HG03565 (cell line): ENCODE measurements at regions not wholly inside any gene's neighbourhood (a gene's known extent, or its start where the extent isn't known, plus 50 kb on each side); places are given as distances from the start of the nearest gene placed in this dataset.
"Not testable (repeated sequence)": the region's sequence is repeated elsewhere in the genome, so short reads cannot be mapped to it uniquely, and the experiment has no call there.

Source experiments
- ATAC-seq: cut with Tn5 transposase; IDR thresholded peaks from one replicate; pipeline ENCODE4 v1.9.1; 2021; ENCODE audit warnings: mild to moderate bottlenecking, moderate library complexity; ENCODE audit not compliant: unreplicated experiment

GRCh38 chr12:28059668-28060067 is 87.1 kb upstream of the PTHLH start:
- no peak for ATAC-seq

DNA sequence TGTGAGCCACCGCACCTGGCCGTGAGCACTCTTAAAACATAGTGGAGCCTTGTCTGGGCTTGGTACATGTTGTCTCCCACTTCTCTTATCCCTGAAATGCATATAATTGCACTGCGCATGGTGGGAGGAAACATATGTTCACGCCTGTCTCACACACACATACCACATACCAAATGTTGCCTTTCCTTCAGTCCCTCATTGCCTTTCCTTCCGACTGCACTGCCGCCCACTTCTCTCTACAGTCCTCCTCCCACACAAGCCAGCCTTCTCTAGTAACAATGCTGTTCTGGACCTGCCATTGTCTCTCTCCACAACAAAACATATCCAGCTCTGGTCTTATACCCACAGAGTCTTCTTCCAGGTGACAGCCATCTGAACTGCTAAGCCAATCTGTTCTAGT is 88.3 kb upstream of the PTHLH start:
- no peak for ATAC-seq

DNA sequence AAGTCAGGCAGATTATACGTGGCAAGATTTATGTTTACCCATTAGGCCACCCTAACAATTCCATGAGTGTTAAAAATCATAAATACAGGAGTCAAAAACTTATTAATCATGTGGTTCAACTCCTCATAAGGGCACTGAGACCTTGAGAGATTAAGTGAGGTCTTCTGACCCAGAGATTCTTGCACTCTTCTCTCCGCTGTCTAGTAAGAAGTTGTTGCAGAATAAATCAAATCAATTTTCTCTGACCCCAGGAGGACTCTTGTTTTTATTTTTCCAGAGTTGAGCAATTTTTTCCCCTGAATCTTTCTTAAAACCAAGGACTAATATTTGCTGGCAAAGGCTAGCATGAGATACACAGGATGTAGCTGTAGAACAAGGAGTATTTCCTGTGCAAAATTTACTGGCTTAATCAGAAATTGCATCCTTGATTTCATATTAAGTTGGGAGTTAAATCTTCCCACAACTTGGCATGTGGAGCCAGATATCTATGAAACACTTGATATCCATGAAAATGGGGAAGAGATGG is 90.9 kb upstream of the PTHLH start:
- ATAC-seq, result no peak

- ATAC-seq, result no peak
These were observed 92.8 kb upstream of the PTHLH start for GRCh38 chr12:28065374-28065773.

- ATAC-seq, result no peak
These were observed 93.5 kb upstream of the PTHLH start for GRCh38 chr12:28065889-28066630.

DNA sequence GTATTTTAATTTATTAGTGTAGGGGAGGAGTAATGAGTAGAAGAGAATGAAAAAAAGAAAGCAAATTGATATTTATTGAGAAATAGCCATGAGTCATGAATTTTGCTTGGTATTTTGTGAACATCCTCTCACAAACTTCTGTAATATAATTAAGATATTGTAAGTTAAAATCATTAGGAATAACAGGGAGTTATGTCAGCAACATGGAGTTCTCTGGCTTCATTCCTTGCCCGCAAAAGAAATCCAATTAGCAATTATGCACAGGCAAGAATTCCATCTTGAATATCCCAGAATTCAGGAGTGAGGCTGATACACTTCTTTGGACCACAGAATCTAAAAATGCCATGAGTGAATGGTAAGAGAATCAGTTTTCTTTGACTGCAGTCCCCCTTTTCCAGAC is 94.3 kb upstream of the PTHLH start:
- ATAC-seq, result no peak

- ATAC-seq, result no peak
These were observed 95.9 kb upstream of the PTHLH start for GRCh38 chr12:28068467-28068866.

DNA sequence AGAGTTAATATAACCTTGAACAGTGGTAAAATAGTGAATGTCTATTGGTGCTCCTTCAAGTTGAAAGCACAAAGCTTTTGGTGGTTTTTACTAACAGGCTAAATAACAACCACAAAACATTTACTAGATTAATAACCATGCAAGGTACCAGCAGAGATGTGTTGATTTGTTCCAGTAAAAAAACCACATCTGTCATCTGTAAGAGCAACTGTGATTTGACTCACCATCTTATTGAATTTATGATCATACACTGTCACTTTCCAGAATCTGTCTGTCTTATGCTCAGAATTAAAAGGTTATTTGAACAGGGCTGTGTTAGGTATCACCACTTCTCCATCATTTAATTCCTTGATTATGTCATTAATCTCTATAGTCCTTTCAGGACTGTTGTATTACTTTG is 107.0 kb upstream of the PTHLH start:
- ATAC-seq, result no peak

DNA sequence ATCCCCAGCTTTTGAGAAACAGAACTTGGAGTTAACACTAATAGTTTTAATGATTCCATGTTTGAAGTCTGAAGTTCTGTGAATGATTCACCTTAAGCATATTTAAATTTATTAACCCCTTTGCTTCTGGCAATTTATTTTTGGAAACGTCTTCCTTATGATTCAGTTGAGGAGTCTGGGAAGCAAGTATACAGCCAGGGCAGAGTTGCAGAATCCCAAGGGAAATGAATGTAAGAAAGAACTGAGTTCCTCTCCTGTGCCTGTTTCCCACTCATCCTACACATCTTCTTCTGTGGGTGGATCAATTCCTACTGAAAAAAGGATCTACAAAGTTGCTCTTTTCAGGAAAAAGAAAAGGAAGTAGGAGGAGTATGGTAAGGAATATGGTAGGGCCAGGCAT is 108.2 kb upstream of the CCDC91 start:
- no peak for ATAC-seq

GRCh38 chr12:28083840-28084678 is 106.2 kb upstream of the CCDC91 start:
- ATAC-seq, result no peak

DNA sequence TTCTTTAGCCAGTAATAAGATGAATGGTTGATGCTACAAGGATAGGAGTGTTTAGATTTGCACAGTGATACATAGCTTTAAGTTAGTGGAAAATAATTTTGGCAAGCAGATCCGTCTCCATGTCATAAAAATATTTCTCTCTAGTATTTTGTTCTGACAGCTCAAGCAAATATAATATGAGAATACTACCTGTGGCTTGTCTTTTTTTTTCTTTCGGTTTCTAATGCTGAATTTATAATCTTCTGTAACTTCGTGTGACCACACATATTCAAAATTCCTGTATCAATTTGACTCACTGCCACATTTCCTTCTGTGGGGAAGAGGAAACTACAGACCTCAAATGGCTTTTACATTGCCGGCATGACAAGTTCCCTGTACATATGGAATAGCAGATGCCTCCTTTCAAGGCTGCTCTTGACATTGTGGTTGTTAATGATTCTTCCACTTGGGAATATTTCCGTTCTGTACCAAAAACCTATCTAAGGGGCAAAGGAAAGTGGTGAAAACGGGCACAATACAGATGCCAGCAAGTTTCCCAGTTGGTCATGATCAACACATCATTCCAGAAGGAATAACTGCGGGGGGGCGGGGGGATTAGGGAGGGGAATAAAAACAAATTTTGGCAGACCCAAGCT is 103.6 kb upstream of the CCDC91 start:
- ATAC-seq, result peak; percentile 68

- no peak for ATAC-seq
These were observed 101.5 kb upstream of the CCDC91 start for GRCh38 chr12:28088566-28089272.

GRCh38 chr12:28089338-28089737 is 100.9 kb upstream of the CCDC91 start:
- ATAC-seq, result no peak

DNA sequence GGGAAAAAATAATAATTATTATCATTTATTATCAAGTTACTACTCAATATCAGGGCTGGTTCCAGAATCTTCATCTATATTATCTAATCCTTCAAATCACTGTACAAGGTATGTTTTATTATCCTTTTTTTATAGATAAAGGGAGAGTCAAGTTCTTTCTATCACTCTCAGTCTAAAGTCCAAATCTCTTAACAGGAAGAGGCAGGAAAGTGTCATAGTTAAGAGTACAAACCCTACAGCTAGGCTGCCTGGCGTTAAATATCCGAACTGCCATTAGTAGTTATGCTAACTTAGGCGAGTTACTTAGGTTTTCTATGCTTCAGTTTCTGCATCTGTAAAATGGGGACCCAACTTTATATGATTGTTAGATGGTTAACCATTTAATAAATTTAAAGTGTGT is 99.4 kb upstream of the CCDC91 start:
- ATAC-seq, result no peak

GRCh38 chr12:28092396-28092795 is 97.9 kb upstream of the CCDC91 start:
- ATAC-seq, result no peak

DNA sequence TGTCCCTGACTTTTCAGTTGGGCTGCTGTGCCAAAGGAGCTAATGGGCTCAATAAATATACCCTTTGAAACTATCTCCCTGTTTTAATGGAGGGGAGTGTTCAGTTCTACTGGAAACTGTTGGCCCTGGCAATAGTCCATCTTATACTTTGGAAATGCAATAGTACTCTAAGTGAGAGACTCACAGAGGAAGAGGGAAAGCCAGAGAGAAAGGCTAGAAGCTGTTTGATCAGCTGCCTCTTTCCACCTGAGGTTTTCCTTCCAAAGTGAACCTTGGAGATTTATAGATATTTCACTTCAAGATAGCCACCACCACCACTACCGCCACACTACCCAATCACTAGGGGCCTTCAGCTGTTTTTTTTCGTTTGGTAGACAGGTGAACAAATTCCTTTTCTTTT is 93.6 kb upstream of the CCDC91 start:
- ATAC-seq, result no peak

- ATAC-seq, result no peak
These were observed 93.0 kb upstream of the CCDC91 start for GRCh38 chr12:28097221-28097620.

DNA sequence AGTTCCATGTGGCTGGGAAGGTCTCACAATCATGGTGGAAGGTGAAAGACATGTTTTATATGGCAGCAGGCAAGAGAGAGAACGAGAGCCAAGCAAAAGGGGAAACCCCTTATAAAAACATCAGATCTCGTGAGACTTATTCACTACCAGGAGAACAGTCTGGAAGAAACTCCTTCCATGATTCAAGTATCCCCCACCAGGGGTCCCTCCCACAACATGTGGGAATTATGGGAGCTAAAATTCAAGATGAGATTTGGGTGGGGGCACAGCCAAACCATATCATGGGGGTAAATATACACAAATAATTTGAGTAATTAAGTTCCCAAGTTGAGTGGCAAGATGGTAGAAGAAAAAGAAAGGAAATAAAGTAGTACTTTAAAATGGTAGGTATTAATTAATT is 91.0 kb upstream of the CCDC91 start:
- not testable (repeated sequence) for ATAC-seq

- no peak for ATAC-seq
These were observed 90.4 kb upstream of the CCDC91 start for GRCh38 chr12:28099871-28100270.

GRCh38 chr12:28100717-28101116 is 89.5 kb upstream of the CCDC91 start:
- no peak for ATAC-seq

DNA sequence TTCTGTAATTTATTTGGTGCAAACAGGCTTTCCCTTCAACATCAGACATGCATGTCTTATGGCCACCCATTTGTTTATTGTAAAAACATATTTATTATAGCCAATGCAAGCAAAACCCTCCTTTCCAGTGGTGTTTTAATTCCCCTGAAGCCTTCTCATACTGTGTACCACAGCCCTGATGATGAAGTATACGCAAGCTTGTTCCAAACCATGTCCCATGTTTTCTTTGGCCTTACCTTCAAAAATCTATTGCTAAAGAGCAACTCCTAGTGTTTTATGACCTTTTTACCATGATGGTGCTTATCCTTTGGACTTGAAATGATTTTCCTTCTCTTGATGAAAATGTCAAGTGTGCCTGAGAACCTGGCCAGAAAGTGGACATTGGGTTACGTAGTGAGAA is 85.9 kb upstream of the CCDC91 start:
- ATAC-seq, result no peak
